IMR-90 (cell line): ENCODE measurements at regions not wholly inside any gene's neighbourhood (a gene's known extent, or its start where the extent isn't known, plus 50 kb on each side); places are given as distances from the start of the nearest gene placed in this dataset.

ENCODE experiments used
- ATAC-seq: fragments of 200-7000 bp; cut with Tn5 transposase; 2 replicates; pipeline ENCODE4 v1.9.1; 2020; ENCODE audit warnings: low read depth, mild to moderate bottlenecking, moderate library complexity
- BruUV-seq: library from RNA; stranded (reverse); fragments of 400-500 nt; replicated peaks from 2 replicates; lab custom pipeline; 2021; lab: Mats Ljungman, UMichigan
- CTCF ChIA-PET: fragments of 300-600 bp; formaldehyde crosslinking; extraction: SDS; loops from one replicate; lab custom pipeline; 2021; ENCODE audit warnings: antibody characterized with exemption; lab: Yijun Ruan, JAX
- POLR2A ChIA-PET: fragments of 300-600 bp; sonication (Branson Sonifier 250); formaldehyde crosslinking; loops from one replicate; lab custom pipeline; 2022; ENCODE audit warnings: antibody characterized with exemption; ENCODE audit not compliant: unreplicated experiment; lab: Charles Lee
- DNase-seq: peaks from one replicate; pipeline ENCODE4 v3.0.0; 2013
- H2AFZ ChIP-seq: replicated peaks from 2 replicates; pipeline ENCODE3; 2013; ENCODE audit warnings: low read length, mild to moderate bottlenecking; ENCODE audit not compliant: poor library complexity
- H2AK5ac ChIP-seq: 2 replicates; pipeline ENCODE4 v1.6.1; 2013; ENCODE audit warnings: low read depth, low read length, inconsistent platforms
- H2AK9ac ChIP-seq: replicated peaks from 2 replicates; pipeline ENCODE3; 2013; ENCODE audit warnings: mild to moderate bottlenecking, low read depth, low read length, moderate library complexity; ENCODE audit not compliant: poor library complexity
- H2BK120ac ChIP-seq: 2 replicates; pipeline ENCODE4 v1.6.1; 2013; ENCODE audit warnings: low read depth, low read length, inconsistent platforms
- H2BK15ac ChIP-seq: 3 replicates; pipeline ENCODE4 v1.6.1; 2013; ENCODE audit warnings: low read depth, low read length, inconsistent platforms
- H2BK20ac ChIP-seq: 2 replicates; pipeline ENCODE4 v1.6.1; 2013; ENCODE audit warnings: low read depth, mild to moderate bottlenecking, inconsistent platforms, low read length, moderate library complexity
- H2BK5ac ChIP-seq: 2 replicates; pipeline ENCODE4 v1.6.1; 2013; ENCODE audit warnings: mild to moderate bottlenecking, low read depth, low read length, inconsistent platforms; ENCODE audit not compliant: poor library complexity, severe bottlenecking
- H3K14ac ChIP-seq: replicated peaks from 2 replicates; pipeline ENCODE4 v1.6.1; 2013; ENCODE audit warnings: low read depth, low read length, inconsistent platforms
- H3K18ac ChIP-seq: 2 replicates; pipeline ENCODE4 v1.6.1; 2013; ENCODE audit warnings: low read depth, low read length, control low read depth
- H3K23ac ChIP-seq: 2 replicates; pipeline ENCODE4 v1.6.1; 2013; ENCODE audit warnings: low read depth, low read length, inconsistent platforms
- H3K27ac ChIP-seq: 2 replicates; pipeline ENCODE4 v1.5.1; 2013; ENCODE audit warnings: mild to moderate bottlenecking, control low read depth, low read length; ENCODE audit not compliant: insufficient read depth
- H3K27me3 ChIP-seq: 2 replicates; pipeline ENCODE4 v1.6.1; 2013; ENCODE audit warnings: low read length; ENCODE audit not compliant: control insufficient read depth, insufficient read depth
- H3K36me3 ChIP-seq: 2 replicates; pipeline ENCODE4 v1.6.1; 2013; ENCODE audit warnings: low read length, mixed read lengths; ENCODE audit not compliant: control insufficient read depth, insufficient read depth
- H3K4ac ChIP-seq: 2 replicates; pipeline ENCODE4 v1.6.1; 2013; ENCODE audit warnings: low read depth, low read length, inconsistent platforms
- H3K4me1 ChIP-seq: 2 replicates; pipeline ENCODE4 v1.6.1; 2013; ENCODE audit warnings: low read length, mixed read lengths; ENCODE audit not compliant: control insufficient read depth, insufficient read depth
- H3K4me2 ChIP-seq: 2 replicates; pipeline ENCODE4 v1.6.1; 2013; ENCODE audit warnings: low read depth, mild to moderate bottlenecking, control low read depth, low read length, moderate library complexity
- H3K4me3 ChIP-seq: 2 replicates; pipeline ENCODE4 v1.5.1; 2013; ENCODE audit warnings: low read depth, mild to moderate bottlenecking, control low read depth, low read length, moderate library complexity; ENCODE audit not compliant: insufficient read depth
- H3K56ac ChIP-seq: 2 replicates; pipeline ENCODE4 v1.6.1; 2013; ENCODE audit warnings: low read length, inconsistent platforms; ENCODE audit not compliant: insufficient read depth; ENCODE audit errors: extremely low read depth
- H3K79me1 ChIP-seq, 2 experiments: 2 replicates each; pipeline ENCODE4 v1.6.1; 2013; ENCODE audit warnings: low read length in 2 of 2, inconsistent platforms in 1 of 2, low read depth in 1 of 2
- H3K9ac ChIP-seq: 2 replicates; pipeline ENCODE4 v1.6.1; 2013; ENCODE audit warnings: low read depth, low read length, control low read depth
- H3K9me1 ChIP-seq: 2 replicates; pipeline ENCODE4 v1.6.1; 2013; ENCODE audit warnings: low read length, inconsistent platforms; ENCODE audit not compliant: insufficient read depth
- H3K9me3 ChIP-seq: 2 replicates; pipeline ENCODE4 v1.6.1; 2013; ENCODE audit warnings: low read length; ENCODE audit not compliant: control insufficient read depth, insufficient read depth
- H4K20me1 ChIP-seq: 2 replicates; pipeline ENCODE4 v1.6.1; 2013; ENCODE audit warnings: low read length, inconsistent platforms; ENCODE audit not compliant: insufficient read depth
- H4K5ac ChIP-seq: 2 replicates; pipeline ENCODE4 v1.6.1; 2013; ENCODE audit warnings: mild to moderate bottlenecking, low read depth, low read length, control low read depth
- H4K8ac ChIP-seq, 2 experiments: 2 replicates each; pipeline ENCODE4 v1.6.1; 2013; ENCODE audit warnings: low read depth in 2 of 2, low read length in 2 of 2, control low read depth in 1 of 2, inconsistent platforms in 1 of 2
- H4K91ac ChIP-seq: 2 replicates; pipeline ENCODE4 v1.6.1; 2013; ENCODE audit warnings: low read depth, low read length, inconsistent platforms; ENCODE audit not compliant: insufficient read depth
- USF2 ChIP-seq: fragments of 150-350 bp; IDR thresholded peaks from 2 replicates; pipeline ENCODE4 v1.6.1; 2017; ENCODE audit warnings: mild to moderate bottlenecking, antibody characterized with exemption, low read length, low read depth
- WGBS, 2 experiments: methylation state at CpG; one replicate each; pipeline versions ENCODE4 v1.1.5 to v1.1.7; 2013; ENCODE audit warnings: missing lambda C conversion rate in 2 of 2; ENCODE audit not compliant: insufficient read length in 1 of 2; ENCODE audit errors: extremely low coverage in 2 of 2; 5-methylcytosine and 5-hydroxymethylcytosine counted together
- dilution Hi-C: fragments of 300-500 bp; cut with HindIII; formaldehyde crosslinking; loops from one replicate; pipeline ENCODE4 v1.14.3; 2018; ENCODE audit warnings: low sequenced_read_pairs; ENCODE audit not compliant: unreplicated experiment
- in situ Hi-C: fragments of 300-500 bp; cut with MboI; formaldehyde crosslinking; loops from 3 replicates; pipeline ENCODE4 v1.14.3; 2019; ENCODE audit warnings: low sequenced_read_pairs, inconsistent platforms, mixed read lengths
- intact Hi-C: fragments of 100-400 bp; cut with micrococcal nuclease; formaldehyde crosslinking; loops from 2 replicates; pipeline ENCODE4 v1.10.0; 2022

GRCh38 chr2:153717060-153717459, 154.7 kb upstream of the GALNT13 start:
- H2AFZ ChIP-seq, result no peak overlapping the region
- no peak for TF ChIP-seq USF2
- BruUV-seq, result no TSS peak
- H3K9me1 ChIP-seq, result no peaks in the 10 kb centered on the region
- intact Hi-C loops (no loop called here), dilution Hi-C loops (no loop called here), in situ Hi-C loops (no loop called here)
- no peak overlapping the region for H2BK20ac ChIP-seq
- H3K23ac ChIP-seq, result no peak overlapping the region
- no peaks in the 10 kb centered on the region for H4K20me1 ChIP-seq
- ChIA-PET CTCF (no interaction called here), POLR2A (no interaction called here)
- H3K4me1 ChIP-seq, result no peaks in the 10 kb centered on the region
- H3K9me3 ChIP-seq, result peaks cover 2% of the 10 kb centered on the region; the same call in 1 of the 2 replicates
- no peaks in the 10 kb centered on the region for H3K36me3 ChIP-seq
- no peak overlapping the region for H2BK5ac ChIP-seq
- no peaks in the 10 kb centered on the region for H3K79me1 ChIP-seq
- H3K18ac ChIP-seq, result no peak overlapping the region
- no peak for DNase-seq
- no peak overlapping the region for H3K4me2 ChIP-seq
- no peak overlapping the region for H3K4ac ChIP-seq
- H2BK15ac ChIP-seq, result no peak overlapping the region
- H3K14ac ChIP-seq, result no peak overlapping the region
- no peak overlapping the region for H2BK120ac ChIP-seq
- H4K8ac ChIP-seq, result no peak overlapping the region
- H2AK9ac ChIP-seq, result no peak overlapping the region
- no peaks in the 10 kb centered on the region for H3K27me3 ChIP-seq
- no peak overlapping the region for H4K5ac ChIP-seq
- no peak overlapping the region for H3K9ac ChIP-seq
- H2AK5ac ChIP-seq, result no peak overlapping the region
- ATAC-seq, result no peak
- no peak overlapping the region for H4K91ac ChIP-seq
- H3K4me3 ChIP-seq, result no peak overlapping the region
- no peak overlapping the region for H3K27ac ChIP-seq
- no peak overlapping the region for H3K56ac ChIP-seq
- no CpG with 5 or more reads among the region's 2 CpGs for WGBS, 2 experiments
